ENCODE measurements at regions not wholly inside any gene's neighbourhood (a gene's known extent, or its start where the extent isn't known, plus 50 kb on each side); places are given as distances from the start of the nearest gene placed in this dataset.

DNA sequence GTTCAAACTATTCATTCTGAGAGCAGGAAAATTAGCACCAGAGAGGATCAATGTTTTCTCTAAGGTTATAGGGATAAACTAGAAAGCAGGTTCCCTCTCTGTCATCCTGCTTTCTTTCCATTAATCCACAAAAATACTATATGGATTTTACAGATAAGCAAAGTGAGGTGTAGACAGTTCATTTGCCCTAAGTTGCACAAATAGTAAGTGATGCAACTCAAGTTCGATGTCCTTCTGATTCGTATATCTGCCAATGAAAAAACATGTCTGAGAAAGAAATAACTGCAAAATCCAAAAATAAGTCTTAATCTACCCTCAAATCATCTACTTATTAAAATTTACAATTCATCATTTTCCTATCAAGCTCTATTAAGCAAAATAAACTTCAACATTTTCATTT lies 254.6 kb upstream of the USP15 start:
- TF ChIP-seq, protein P1, sequence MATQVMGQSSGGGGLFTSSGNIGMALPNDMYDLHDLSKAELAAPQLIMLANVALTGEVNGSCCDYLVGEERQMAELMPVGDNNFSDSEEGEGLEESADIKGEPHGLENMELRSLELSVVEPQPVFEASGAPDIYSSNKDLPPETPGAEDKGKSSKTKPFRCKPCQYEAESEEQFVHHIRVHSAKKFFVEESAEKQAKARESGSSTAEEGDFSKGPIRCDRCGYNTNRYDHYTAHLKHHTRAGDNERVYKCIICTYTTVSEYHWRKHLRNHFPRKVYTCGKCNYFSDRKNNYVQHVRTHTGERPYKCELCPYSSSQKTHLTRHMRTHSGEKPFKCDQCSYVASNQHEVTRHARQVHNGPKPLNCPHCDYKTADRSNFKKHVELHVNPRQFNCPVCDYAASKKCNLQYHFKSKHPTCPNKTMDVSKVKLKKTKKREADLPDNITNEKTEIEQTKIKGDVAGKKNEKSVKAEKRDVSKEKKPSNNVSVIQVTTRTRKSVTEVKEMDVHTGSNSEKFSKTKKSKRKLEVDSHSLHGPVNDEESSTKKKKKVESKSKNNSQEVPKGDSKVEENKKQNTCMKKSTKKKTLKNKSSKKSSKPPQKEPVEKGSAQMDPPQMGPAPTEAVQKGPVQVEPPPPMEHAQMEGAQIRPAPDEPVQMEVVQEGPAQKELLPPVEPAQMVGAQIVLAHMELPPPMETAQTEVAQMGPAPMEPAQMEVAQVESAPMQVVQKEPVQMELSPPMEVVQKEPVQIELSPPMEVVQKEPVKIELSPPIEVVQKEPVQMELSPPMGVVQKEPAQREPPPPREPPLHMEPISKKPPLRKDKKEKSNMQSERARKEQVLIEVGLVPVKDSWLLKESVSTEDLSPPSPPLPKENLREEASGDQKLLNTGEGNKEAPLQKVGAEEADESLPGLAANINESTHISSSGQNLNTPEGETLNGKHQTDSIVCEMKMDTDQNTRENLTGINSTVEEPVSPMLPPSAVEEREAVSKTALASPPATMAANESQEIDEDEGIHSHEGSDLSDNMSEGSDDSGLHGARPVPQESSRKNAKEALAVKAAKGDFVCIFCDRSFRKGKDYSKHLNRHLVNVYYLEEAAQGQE (IDR thresholded peaks at IDR 0.05; ENCODE audit: borderline replicate concordance): no peak
- TF ChIP-seq EZH2 (IDR thresholded peaks at IDR 0.05; ENCODE audit: borderline replicate concordance, insufficient read depth, low read length, poor library complexity, severe bottlenecking): no peak
- TF ChIP-seq, protein P2, sequence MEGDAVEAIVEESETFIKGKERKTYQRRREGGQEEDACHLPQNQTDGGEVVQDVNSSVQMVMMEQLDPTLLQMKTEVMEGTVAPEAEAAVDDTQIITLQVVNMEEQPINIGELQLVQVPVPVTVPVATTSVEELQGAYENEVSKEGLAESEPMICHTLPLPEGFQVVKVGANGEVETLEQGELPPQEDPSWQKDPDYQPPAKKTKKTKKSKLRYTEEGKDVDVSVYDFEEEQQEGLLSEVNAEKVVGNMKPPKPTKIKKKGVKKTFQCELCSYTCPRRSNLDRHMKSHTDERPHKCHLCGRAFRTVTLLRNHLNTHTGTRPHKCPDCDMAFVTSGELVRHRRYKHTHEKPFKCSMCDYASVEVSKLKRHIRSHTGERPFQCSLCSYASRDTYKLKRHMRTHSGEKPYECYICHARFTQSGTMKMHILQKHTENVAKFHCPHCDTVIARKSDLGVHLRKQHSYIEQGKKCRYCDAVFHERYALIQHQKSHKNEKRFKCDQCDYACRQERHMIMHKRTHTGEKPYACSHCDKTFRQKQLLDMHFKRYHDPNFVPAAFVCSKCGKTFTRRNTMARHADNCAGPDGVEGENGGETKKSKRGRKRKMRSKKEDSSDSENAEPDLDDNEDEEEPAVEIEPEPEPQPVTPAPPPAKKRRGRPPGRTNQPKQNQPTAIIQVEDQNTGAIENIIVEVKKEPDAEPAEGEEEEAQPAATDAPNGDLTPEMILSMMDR (IDR thresholded peaks at IDR 0.05; ENCODE audit: poor library complexity, severe bottlenecking): no peak
- no peak for TF ChIP-seq MXI1 (conservative IDR thresholded peaks at IDR 0.05; ENCODE audit: poor library complexity, severe bottlenecking)
- no peak for TF ChIP-seq POLR2AphosphoS5 (IDR thresholded peaks at IDR 0.05)
- TF ChIP-seq TAF1 (IDR thresholded peaks at IDR 0.05; ENCODE audit: low read depth): no peak
- TF ChIP-seq RAD21 (conservative IDR thresholded peaks at IDR 0.05): no peak
- no peak for TF ChIP-seq SMC3 (conservative IDR thresholded peaks at IDR 0.05; ENCODE audit: poor library complexity)

All from neural cell (in vitro differentiated cells).